Keratinocyte (primary cell): ENCODE measurements at regions not wholly inside any gene's neighbourhood (a gene's known extent, or its start where the extent isn't known, plus 50 kb on each side); places are given as distances from the start of the nearest gene placed in this dataset.

Experiments used
- CTCF ChIP-seq, 3 experiments: IDR thresholded peaks in 1 of 3; conservative IDR thresholded peaks in 1 of 3; optimal IDR thresholded peaks in 1 of 3; 2 replicates in 2 of 3; 3 replicates in 1 of 3; pipeline versions ENCODE3 to v1.5.1; 2011; ENCODE audit warnings: low read length in 3 of 3, mild to moderate bottlenecking in 3 of 3, moderate library complexity in 2 of 3, control low read depth in 1 of 3, inconsistent platforms in 1 of 3; ENCODE audit not compliant: insufficient read depth in 2 of 3; ENCODE audit errors: extremely low read depth in 1 of 3
- EZH2 ChIP-seq: IDR thresholded peaks from one replicate; pipeline ENCODE4 v1.6.1; 2012; ENCODE audit warnings: inconsistent platforms, mild to moderate bottlenecking, low read length, moderate library complexity

DNA sequence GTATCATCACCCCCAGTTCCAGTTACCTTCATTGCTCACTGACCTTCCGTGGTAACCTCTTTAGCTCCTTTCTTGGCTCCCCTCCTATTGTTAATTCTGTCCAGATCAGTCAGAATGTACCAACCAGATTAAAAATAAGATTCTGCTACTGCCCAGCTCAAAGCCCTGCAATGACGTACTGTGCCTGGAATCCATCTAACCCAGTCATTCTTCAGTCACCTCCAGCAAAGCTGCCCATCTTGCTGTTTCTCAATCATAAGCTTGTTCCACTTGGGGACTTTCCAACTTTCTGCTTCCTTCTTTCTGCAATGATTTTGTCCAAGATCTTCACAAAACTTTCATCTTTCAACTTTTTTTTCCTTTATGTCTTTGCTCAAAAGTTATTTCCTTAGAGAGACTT is 512.0 kb upstream of the ZNF385D start:
- no peak for TF ChIP-seq CTCF (optimal IDR thresholded peaks at IDR 0.05 in 1 of 3, IDR thresholded peaks at IDR 0.05 in 1 of 3, conservative IDR thresholded peaks at IDR 0.05 in 1 of 3; ENCODE audit: extremely low read depth in 1 of 3, insufficient read depth in 2 of 3, low read length in 3 of 3)
- no peak for TF ChIP-seq EZH2
